HG02763 (cell line): ENCODE measurements at regions not wholly inside any gene's neighbourhood (a gene's known extent, or its start where the extent isn't known, plus 50 kb on each side); places are given as distances from the start of the nearest gene placed in this dataset.

Experiments
- ATAC-seq: cut with Tn5 transposase; IDR thresholded peaks from one replicate; pipeline ENCODE4 v1.9.1; 2021; ENCODE audit warnings: mild to moderate bottlenecking, moderate library complexity; ENCODE audit not compliant: unreplicated experiment

DNA sequence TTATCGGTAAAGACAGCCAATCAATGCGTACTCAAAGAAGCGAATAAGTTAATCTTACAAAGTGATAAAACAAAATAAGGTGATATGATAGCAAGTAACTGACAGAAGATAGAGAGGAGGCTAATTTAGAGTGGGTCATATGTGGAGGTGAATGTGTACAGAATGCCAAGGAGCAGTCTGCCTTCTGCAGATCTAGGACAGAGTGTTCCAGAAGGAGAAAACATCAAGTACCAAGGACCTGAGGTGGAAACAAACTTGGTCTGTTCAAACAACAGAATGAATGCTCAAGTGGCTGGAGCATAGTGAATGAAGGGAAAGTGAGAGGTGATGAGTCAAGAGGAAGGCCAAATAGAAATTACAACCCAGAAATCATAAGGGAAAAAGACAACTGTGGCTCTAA, 170.3 kb upstream of the BMP4 start:
- no peak for ATAC-seq

DNA sequence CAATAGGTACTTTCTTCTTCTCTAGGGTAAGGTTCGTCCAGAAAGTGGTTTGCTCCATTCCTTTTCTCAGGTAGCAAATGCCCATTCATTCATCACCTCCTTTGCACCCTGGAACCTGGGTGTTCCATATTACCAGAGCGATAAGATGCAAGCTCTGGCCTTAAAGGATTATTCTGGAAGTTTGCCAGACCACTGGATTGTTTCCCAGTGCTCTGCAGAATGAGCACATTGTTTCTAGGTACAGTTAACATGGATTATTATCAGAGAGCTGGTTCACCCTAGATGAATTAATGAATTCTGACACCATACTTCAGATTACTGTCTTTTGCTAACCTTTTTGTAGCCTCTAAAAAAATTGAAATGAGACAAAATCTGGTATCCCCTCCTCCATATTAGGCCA, 170.9 kb upstream of the BMP4 start:
- ATAC-seq: no peak

DNA sequence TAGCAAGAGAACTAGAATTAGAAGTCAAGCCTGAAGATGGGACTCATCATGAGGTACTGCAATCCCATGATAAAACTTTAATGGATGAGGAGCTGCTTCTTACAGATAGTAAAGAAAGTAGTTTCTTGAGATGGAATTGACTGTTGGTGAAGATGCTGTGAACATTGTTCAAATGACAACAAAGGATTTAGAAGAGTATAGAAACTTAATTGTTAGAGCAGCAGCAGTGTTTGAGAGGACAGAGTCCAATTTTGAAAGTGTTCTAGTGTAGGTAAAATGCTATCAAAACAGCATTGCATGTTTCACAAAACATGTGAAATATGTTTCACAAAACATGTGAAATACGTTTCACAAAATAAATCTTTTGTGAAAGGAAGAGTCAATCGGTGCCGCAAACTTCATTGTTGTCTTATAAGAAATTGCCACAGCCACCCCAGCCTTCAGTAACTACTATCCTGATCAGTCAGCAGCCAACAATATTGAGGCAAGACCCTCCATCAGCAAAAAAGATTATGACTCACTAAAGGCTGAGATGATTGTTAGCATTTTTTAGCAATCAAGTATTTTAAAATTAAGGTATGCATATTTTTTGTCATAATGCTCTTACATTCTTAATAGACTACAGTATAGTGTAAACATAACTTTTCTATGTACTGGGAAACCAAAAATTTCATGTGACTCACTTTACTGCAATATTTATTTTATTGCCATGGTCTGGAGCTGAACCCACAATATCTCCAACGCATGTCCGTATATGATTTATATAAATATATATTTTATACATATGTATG, 173.4 kb upstream of the BMP4 start:
- no peak for ATAC-seq

DNA sequence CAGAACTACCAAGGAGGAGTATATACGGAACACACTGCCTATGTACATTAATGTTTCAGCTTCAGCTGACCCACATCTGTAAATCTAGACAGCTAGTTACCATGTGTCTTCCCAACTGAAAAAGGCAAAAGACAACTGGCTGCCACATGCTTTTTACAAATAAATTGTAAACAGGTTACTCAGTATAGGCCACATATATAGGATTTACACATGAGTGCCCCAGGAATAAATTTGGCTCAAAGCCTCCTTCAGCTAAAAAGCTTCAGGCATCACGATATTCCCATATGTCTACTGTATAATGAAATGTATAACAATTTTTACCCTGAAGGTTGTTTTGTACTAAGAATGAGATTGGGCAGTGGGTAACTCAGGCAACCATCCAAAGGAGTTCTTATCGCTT, 175.9 kb upstream of the BMP4 start:
- ATAC-seq: no peak

DNA sequence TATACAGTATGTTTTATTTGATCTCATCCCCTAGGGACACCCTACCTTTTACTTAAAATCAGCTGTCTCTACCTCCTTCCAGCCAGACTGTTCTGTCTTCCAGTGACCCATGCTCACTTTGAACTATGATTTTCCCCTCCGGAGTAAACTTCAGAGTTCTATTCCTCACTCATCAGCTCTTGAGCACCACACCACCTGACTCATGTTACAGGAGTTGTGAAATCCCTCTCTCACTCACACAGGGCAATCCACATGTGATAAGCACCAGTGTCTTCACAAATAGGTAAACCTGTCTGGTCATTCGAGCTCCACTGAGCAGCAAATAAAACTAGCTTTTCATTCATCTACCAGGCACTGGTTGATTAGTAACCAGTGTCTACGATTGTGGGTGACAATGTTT, 177.3 kb upstream of the BMP4 start:
- ATAC-seq: no peak

DNA sequence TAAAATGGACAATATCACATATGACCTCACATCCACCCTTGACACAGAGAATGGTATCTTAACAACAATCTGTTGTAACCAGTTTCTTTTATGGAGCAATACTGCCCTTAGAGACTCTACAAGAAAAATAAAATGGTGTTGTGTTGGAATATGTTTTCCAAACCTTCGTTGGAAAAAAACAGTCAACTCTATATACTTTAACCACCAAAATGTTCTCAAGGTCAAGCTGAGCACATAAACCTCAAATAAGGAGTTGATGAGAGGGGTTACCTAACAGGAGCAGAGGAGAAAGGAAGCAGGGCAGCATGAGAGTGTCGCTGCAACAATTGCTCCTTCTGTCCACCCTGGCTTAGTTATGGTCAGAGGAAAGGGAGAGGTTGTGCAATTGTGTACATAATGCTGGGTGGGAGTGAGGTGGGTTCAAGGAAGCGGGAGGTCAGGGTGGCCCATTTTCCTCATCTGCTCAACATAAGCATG, 179.2 kb upstream of the BMP4 start:
- no peak for ATAC-seq

DNA sequence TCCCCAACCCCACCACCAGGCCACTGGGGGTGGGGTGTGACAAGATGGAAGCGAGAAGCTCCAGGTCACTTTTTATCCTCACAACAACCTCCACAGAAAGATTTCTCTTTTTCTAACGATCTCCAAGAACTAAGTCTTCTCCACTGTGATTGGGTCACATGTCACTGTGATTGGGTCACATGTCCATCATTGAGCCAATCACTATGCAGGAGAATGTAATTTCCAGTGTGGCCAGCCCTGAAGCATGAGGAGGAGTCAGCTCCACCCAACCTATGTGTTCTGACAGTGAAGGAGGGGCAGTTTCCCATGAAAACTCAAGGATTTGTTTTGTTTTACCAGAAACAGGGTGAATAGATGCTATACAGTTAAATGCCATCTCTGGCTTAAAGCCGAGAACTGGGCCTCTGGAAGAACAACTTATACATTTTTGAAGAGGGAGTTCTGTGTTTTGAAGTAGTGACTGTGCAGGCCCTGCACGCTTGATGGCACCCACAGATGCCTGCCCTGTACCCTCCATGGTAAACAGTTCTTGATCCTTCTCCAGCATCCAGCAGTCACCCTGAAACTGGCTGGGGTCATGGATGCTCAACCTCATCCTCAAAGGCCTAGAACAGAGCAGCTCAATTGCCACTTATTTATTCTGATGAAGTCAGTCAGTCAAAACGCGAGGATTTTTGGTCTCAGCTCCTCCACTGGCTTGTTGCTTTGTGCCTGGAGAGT, 180.4 kb upstream of the BMP4 start:
- no peak for ATAC-seq

DNA sequence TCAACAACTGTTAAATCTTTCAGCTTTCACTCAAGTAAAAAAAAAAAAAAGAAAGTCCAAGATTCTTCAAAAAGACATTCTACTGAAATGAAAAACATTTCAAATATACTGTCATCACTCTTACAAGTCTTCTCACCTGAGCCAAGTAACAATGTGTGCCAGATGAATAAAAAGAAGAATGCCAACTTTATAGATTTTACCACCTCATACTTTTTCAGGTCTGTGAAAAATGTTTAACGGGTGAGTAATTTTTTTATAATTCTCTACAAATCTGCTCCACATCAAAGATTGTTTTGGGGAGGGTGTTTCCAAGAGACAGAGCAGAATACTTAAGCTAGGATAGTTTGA, 181.0 kb upstream of the BMP4 start:
- no peak for ATAC-seq

DNA sequence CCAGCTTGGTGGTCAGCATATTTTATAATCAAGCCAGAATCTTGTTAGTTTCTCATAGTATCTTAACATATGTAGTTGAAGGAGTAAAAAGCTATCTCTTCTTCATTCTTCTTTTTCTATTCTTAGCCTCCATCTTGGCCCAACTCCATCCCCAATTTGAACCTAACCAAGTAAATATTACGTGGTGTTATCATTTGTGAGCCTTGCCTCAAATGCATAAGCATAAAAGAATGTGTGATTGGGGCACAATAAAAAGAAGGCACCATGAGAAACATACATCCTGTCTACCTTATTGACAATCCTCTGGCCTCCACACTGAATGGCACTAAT, 181.4 kb upstream of the BMP4 start:
- ATAC-seq: no peak

DNA sequence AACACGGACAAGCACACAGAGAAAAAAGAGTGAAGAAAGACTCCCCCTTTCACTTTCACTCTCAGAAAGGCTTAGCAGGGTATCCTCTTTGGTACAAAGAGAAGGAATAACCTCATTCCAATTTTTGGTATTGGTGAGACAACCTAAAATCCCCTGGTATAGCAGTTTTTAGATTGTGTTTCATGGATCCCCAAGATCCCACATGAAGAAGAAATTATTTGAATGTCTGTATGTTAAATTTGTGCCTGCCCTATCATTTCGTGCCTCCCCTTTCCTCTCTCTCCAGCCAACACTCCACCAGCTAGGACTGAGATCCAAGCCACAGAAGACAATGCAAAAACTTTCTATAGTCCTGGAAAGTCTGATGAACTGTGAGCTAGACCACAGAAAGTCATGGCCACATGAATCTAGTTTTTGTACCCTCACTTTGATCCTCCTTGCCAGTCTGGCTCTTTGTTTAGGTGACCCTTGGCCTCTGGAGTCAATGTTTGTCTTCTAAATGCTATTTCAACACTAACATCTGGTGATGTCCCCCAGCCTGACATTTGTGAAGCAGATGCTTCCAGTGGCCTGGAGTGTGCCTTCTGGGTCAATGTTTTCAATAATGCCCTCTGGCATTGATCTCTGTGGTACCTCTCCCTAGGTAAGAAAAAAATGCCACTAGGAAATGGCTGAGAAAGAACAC, 181.9 kb upstream of the BMP4 start:
- no peak for ATAC-seq

DNA sequence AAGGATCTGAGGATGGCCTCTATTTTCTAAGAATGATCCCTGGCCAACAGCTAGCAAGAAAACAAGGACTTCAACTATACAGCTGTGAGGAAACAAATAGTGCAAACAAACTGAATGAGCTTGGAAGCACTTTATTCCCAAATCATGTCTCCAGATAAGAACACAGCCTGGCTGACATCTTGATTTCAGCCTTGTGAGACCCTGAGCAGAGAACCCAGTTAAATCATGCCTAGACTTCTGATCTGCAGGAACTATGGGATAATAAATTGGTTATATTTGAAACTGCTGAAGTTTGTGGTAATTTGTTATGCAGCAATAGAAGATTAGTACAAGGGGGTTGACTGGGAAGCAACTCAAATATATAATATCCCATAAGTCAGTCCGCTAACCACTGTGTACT, 183.9 kb upstream of the BMP4 start:
- ATAC-seq: no peak

DNA sequence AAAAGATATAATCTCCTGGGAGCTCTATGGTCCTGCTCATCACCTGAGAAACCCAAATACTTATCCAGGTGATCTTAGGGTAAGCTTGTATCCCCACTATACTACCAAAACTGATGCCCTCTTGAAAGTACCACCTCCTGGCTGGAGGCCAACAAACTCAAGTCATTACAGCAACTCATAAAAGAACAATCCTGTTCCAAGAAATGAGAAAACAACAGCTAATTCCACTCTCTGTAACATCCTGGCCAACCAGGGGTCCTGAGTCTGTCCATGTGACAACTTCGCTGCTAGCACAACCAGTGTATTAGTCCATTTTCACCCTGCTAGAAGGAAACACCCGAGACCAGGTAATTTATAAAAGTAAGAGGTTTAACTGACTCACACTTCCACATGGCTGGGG, 190.0 kb upstream of the BMP4 start:
- ATAC-seq: no peak

DNA sequence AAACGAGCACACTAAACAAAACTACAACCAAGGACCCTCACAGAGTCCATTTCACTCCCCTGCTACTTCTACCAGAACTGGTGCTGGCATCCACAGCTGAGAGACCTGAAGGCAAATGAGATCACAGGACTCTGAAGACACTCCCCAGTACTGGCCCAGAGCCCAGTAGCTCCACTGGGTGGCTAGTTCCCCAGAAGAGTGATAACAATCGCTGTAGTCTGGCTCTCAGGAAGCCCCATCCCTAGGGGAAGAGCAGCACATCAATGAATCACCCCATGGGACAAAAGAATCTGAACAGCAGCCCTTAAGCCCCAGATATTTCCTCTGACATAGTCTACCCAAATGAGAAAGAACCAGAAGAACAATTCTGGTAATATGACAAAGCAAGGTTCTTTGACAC, 190.7 kb upstream of the BMP4 start:
- ATAC-seq: no peak

DNA sequence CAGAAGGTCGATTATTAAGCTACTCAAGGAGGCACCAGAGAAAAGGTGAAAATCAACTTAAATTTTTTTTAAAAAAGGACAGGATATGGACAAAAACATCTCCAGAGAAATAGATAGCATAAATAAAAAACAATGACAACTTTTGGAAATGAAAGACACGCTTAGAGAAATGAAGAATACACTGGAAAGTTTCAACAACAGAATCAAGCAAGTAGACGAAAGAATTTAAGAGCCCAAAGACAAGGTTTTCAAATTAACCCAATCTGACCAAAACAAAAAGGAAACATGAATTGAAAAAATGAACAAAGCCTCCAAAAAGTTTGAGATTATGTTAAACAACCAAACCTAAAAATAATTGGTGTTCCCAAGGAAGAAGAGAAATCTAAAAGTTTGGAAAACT, 191.1 kb upstream of the BMP4 start:
- no peak for ATAC-seq

DNA sequence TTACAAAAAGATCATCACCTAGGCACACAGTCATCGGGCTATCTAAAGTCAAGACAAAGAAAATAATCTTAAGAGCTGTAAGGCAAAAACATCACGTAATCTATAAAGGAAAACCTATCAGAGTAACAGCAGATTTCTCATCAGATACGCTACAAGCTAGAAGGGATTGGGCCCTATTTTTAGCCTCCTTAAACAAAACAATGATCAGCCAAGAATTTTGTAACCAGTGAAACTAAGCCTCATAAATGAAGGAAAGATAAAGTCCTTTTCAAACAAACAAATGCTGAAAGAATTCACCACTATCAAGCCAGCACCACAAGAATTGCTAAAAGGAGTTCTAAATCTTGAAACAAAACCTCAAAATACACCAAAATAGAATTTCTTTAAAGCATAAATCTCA, 191.6 kb upstream of the BMP4 start:
- no peak for ATAC-seq

DNA sequence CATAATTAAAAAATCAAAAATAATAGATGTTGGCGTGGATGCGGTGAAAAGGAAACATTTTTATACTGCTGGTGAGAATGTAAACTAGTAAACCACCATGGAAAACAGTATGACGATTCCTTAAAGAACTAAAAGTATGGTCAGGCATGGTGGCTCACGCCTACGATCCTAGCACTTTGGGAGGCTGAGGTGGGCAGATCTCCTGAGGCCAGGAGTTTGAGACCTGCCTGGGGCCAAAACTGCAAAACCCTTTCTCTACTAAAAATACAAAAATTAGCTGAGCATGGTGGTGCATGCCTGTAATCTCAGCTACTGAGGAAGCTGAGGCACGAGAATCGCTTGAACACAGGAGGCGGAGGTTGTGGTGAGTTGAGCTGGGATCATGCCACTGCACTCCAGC, 195.7 kb upstream of the BMP4 start:
- no peak for ATAC-seq

DNA sequence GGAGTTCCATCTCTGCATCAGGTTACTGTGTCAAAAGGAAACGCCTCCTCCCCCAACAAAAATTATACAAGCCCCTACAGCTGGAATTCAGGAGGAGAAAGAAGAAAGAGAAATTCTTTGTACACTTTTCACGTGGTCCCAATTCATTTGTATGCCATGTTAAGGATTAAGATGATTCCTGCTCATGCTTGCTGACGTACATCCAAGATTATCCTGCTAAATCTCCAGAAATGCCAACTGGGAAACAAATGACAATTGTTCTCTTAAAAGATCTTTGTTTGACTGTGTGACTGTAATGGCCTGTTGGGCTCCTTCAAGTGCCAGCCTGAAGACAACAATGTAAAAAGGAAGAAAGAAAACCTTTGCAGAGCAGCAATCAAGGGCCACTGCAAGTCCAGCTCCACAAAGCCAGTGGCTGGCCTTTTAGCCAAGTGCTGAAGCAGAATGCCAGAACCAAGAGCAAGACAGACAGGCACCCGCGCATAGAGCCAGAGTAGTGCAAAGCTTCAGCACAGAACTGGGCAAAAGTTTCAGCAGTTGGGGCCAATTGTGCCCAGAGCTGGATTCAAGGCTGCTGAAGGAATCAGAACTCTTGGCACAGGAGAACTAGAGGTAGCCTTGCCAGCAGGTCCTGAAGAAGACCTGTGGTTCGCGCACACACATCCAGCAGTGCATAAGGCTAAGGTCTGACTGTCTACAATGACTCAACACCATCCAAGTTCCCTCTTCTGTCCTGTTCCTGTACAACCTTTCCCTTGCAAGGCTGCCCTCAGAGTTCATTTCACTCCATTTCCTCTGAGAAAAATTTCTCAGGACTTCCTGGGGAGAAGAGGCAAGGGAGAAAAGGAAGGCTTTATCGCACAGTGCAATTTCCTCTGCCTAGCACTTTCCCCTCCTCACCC, 209.7 kb upstream of the BMP4 start:
- no peak for ATAC-seq

DNA sequence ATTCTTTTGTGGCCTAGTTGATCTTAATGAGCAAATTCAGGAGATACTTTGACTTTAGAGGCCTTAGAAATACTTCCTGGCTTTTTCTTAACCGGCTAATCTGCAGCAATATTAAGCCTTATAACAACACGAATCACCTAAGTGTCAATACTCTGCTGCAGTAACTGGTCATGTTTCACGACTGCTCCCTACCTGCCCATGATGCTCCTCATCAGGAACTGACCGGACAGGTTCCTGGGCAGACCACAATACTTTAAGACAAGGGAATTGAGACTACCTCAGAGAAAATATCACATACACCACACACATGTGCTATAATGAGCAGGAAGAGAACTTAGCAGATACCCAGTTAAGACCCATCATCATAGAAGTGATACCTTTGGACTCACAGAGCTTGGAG, 211.9 kb upstream of the BMP4 start:
- ATAC-seq: no peak

DNA sequence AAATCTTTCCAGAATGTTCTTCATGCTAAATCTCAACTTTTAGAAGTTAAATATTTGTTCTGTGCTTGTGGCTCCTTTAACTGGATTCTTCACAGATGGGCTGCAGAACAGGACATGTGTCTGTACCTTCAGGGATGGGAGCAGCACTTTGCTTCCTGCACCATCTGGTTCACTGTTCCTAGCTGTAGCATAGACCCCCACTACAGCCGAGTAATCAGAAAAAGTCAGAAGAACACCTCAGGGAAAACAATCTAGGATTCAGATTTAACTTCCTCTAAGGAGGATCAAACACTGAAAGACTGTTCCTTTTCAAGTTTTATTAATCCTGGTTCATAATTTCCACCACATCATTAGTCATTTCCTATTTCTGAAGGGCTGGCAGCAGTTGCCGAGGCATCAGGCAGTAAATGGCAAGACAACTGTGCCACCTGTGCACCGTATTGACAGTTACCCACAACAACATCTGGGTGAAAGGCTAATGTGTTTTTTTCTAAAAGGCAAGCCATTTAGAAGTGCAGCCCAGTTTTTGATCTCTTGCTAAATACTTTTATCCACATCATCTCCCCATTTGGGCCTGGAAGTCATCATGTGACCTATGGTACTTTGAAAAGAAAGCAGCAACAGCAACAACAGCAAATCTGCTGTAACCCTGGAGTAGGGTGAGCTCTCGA, 212.8 kb upstream of the BMP4 start:
- ATAC-seq: no peak

DNA sequence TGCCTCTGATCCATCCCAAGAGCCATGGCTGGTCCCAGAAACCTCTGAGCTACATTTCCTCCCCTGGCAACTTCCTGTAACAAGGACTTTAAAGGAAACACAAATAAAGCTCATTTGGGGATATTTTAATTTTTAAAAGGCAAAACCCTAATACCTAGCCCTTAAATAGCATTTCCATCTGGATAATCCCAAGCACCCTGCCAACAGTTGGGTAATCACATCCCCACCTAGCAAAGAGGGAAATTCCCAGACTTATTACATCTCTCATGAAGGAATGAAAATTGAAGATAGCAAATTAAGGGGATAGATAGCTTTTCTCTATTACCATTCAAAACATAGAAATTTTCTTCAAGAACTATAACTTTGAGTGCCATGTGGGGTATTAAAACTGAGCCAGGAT, 213.7 kb upstream of the BMP4 start:
- no peak for ATAC-seq

DNA sequence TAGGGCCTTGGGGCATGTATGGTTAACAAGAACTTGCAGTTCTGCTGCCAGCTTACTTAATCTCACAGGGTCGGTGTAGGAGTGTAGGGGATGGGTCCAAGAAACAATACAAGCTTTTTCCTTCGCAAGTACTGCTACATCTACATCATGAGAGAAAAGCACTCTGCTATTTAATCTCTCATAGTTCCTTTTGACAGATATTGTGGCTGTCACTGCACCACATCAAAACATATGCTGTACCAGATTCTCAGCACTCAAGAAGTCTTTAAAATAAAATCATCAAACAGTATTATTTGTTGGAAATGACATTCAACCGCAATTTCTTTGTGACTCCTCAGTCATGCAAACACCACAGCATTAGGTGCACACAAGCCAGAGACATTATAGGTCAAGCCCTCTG, 215.5 kb upstream of the BMP4 start:
- ATAC-seq: no peak
